ENCODE measurements at regions not wholly inside any gene's neighbourhood (a gene's known extent, or its start where the extent isn't known, plus 50 kb on each side); places are given as distances from the start of the nearest gene placed in this dataset.

DNA sequence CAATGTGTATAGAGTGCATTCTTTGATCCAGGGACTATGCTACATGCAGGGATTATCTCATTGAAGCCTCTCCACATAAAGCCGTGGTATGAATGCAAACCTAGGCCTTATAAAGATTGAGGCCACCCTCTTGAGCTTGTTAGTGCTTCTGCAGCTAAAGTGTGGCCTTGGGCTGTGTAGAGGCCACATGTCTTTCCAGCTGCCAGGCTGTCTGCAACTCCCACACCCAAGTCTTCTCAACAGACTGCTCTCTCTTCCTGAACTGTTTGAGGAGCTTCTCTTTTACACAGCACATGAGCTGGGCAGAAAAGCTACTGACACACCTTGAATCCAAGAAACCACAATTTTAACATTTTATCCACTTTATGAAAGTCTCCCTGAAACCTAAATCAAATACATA is 119.2 kb upstream of the MEX3C start:
- Mint-ChIP-seq H3K4me1 (ENCODE audit: low read depth) (no peaks in the 10 kb centered on the region), H3K27ac (no peak overlapping the region), H3K9me3 (peaks cover 2% of the 10 kb centered on the region), H3K36me3 (ENCODE audit: low read depth) (no peaks in the 10 kb centered on the region), H3K4me3 (no peak overlapping the region), H3K27me3 (peaks cover 13% of the 10 kb centered on the region)
- DNase-seq (no peak), ATAC-seq (ENCODE audit: poor library complexity) (no peak)
- no peak for TF ChIP-seq CTCF (IDR thresholded peaks at IDR 0.05)
- no peaks in the 10 kb centered on the region for H3K9me3 ChIP-seq (ENCODE audit: control insufficient read depth in 1 of 2, insufficient read depth in 1 of 2, low read length in 2 of 2)
- no peaks in the 10 kb centered on the region for H3K27me3 ChIP-seq (ENCODE audit: control insufficient read depth in 1 of 2, insufficient read depth in 2 of 2, low read length in 2 of 2)
- no peaks in the 10 kb centered on the region for H3K36me3 ChIP-seq (ENCODE audit: insufficient read depth, low read length)
- H3K4me3 ChIP-seq (ENCODE audit: low read length), result no peak overlapping the region
- no peaks in the 10 kb centered on the region for H3K4me1 ChIP-seq (ENCODE audit: insufficient read depth, low read length)
- H3K27ac ChIP-seq (ENCODE audit: low read depth in 1 of 2, low read length in 2 of 2), result no peak overlapping the region
- ChIA-PET CTCF (interaction anchor here (0.6 kb wide), 1 partner anchor 17 kb away, joined by 3 read pairs; no protein-coding TSS in a partner anchor), POLR2A (no interaction called here)
- intact Hi-C loops (cut with DNase I, micrococcal nuclease), result no loop called here

- H3K36me3 ChIP-seq (ENCODE audit: insufficient read depth, low read length), result no peaks in the 10 kb centered on the region
- Mint-ChIP-seq H3K4me1 (ENCODE audit: low read depth) (no peaks in the 10 kb centered on the region), H3K9me3 (no peaks in the 10 kb centered on the region), H3K36me3 (ENCODE audit: low read depth) (no peaks in the 10 kb centered on the region), H3K27me3 (peaks cover 17% of the 10 kb centered on the region), H3K27ac (no peak overlapping the region), H3K4me3 (no peak overlapping the region)
- no peak for TF ChIP-seq CTCF (IDR thresholded peaks at IDR 0.05)
- intact Hi-C loops (cut with DNase I, micrococcal nuclease), result no loop called here
- ATAC-seq (ENCODE audit: poor library complexity) (no peak), DNase-seq (no peak)
- H3K27ac ChIP-seq (ENCODE audit: low read depth in 1 of 2, low read length in 2 of 2), result no peak overlapping the region
- H3K9me3 ChIP-seq (ENCODE audit: control insufficient read depth in 1 of 2, insufficient read depth in 1 of 2, low read length in 2 of 2), result no peaks in the 10 kb centered on the region
- H3K4me1 ChIP-seq (ENCODE audit: insufficient read depth, low read length), result no peaks in the 10 kb centered on the region
- ChIA-PET POLR2A (no interaction called here), CTCF (no interaction called here)
- no peak overlapping the region for H3K4me3 ChIP-seq (ENCODE audit: low read length)
- H3K27me3 ChIP-seq (ENCODE audit: control insufficient read depth in 1 of 2, insufficient read depth in 2 of 2, low read length in 2 of 2), result no peaks in the 10 kb centered on the region
Observed at GRCh38 chr18:51321696-51322095, 124.2 kb upstream of the MEX3C start.

GRCh38 chr18:51323961-51324360 is 126.5 kb upstream of the MEX3C start:
- H3K4me1 Mint-ChIP-seq (ENCODE audit: low read depth), result no peaks in the 10 kb centered on the region
- DNase-seq, result no peak
- TF ChIP-seq CTCF (IDR thresholded peaks at IDR 0.05), result no peak
- no peak for ATAC-seq (ENCODE audit: poor library complexity)
- no peaks in the 10 kb centered on the region for H3K36me3 Mint-ChIP-seq (ENCODE audit: low read depth)
- Histone ChIP-seq H3K4me3 (ENCODE audit: low read length) (no peak overlapping the region), H3K27me3 (ENCODE audit: control insufficient read depth in 1 of 2, insufficient read depth in 2 of 2, low read length in 2 of 2) (no peaks in the 10 kb centered on the region), H3K36me3 (ENCODE audit: insufficient read depth, low read length) (no peaks in the 10 kb centered on the region), H3K27ac (ENCODE audit: low read depth in 1 of 2, low read length in 2 of 2) (no peak overlapping the region), H3K9me3 (ENCODE audit: control insufficient read depth in 1 of 2, insufficient read depth in 1 of 2, low read length in 2 of 2) (no peaks in the 10 kb centered on the region), H3K4me1 (ENCODE audit: insufficient read depth, low read length) (no peaks in the 10 kb centered on the region)
- intact Hi-C loops (cut with DNase I, micrococcal nuclease), result no loop called here
- H3K9me3 Mint-ChIP-seq, result no peaks in the 10 kb centered on the region
- CTCF ChIA-PET, result no interaction called here
- POLR2A ChIA-PET, result no interaction called here
- no peak overlapping the region for H3K4me3 Mint-ChIP-seq
- H3K27me3 Mint-ChIP-seq, result peaks cover 14% of the 10 kb centered on the region
- H3K27ac Mint-ChIP-seq, result no peak overlapping the region

All from CD4-positive, alpha-beta T cell (primary cell).